ENCODE measurements at regions not wholly inside any gene's neighbourhood (a gene's known extent, or its start where the extent isn't known, plus 50 kb on each side); places are given as distances from the start of the nearest gene placed in this dataset.

DNA sequence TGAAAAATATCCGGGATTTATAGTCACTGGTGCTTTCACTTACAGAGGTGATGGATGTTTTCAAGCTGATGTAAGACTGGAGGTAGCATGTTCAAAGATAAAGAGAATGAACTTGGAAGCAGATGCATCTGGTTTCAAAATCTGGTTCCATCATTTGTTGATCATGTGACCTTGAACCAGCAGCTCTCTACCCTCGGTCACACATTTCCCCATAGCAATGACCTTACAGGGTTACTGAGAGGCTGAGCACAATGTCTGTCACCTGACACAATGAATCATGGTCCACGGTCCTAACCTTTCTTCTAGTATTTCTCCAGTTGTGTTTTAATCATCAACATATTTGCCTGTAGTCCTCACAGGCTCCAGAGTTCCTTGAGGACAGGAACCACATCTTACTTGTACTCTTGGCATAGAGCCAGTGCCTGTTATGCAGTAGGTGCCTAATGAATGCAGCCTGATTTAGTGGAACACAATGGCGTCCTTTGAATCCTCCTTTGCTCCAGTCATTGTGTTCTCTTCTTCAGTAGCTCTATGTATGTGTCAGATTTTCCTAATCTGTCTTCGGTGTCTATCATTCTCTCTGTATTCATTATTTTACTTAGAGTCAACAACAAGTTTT lies 667.3 kb downstream of the PTPRU start:
- DNase-seq: no peak

DNA sequence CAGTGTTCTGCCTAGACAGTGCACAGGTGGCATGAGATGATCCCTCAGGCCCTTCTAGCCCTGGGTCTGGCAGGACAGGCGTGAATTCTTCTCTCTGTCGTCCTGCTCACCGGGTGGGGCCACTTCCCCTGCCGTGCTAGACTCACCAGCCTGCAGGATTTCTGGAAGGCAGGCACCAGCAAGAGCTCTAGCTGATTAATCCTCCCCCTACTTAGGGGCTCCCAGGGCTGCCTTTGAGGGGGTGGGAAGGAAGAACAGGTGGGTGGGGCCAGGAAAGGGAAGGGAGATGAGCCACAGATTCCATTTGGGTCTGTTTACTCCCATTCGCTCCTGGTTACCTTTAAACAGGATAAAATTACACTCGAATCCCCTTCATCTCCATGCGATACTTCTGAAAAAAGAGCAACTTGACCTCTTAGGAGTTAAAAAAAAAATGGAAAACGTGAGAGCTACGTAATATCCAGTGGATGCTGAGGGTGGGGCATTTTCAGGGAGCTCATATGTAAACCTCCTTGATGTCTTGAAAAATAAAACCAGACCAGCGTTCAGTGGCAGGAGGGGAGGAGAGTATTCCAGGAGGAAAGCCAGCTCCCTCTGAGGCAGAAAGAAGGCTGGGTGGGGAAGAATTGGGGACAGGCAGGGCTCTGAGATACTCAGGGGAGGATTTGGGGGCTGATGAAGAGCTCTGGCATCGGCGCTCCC lies 665.5 kb downstream of the PTPRU start:
- no peak for DNase-seq

DNA sequence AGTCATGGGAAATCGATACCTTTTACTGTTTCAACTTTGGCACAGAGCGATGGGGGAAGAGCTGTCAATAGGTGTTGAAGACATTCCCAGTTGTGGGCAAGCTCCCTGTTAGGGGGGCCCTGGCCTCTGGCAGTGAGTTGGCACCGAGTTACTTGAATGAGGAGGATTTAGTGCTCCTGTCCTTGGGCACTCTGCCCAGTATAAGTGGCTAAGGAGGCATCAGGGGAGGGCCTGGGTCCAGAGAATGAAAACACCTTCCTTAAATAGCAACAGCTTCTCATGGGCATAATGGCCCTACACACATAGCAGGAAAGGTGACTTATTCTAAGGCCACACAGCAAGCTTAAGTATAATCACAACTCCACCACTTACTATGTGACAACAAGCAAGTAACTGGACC lies 664.4 kb downstream of the PTPRU start:
- no peak for DNase-seq

DNA sequence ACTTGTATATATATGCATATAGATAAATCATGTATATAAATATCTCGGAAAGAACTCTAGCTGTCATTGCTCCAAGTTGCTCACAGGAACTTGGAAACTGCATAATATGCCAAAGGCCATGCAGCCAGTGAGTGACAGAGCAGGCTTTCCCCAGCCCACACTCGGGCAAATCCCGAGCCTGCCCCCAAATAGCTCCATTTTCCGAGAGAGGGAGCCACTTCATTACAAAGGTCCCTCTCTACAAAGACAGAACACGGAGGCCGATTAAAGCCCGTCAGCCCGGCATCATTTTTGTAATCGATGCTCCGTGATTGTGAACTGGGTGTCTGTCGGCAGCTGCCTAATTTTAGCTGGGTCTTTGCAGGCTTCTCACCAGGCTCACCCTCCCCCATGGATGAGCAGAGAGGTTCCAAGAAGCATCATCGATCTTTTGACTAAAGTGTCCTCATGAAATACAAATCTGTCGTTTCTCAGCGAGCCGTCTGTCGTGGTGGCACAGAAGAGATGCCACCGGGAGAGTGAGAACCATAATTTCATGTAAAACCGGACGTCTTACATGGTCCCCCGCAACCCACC lies 663.9 kb downstream of the PTPRU start:
- DNase-seq: no peak

DNA sequence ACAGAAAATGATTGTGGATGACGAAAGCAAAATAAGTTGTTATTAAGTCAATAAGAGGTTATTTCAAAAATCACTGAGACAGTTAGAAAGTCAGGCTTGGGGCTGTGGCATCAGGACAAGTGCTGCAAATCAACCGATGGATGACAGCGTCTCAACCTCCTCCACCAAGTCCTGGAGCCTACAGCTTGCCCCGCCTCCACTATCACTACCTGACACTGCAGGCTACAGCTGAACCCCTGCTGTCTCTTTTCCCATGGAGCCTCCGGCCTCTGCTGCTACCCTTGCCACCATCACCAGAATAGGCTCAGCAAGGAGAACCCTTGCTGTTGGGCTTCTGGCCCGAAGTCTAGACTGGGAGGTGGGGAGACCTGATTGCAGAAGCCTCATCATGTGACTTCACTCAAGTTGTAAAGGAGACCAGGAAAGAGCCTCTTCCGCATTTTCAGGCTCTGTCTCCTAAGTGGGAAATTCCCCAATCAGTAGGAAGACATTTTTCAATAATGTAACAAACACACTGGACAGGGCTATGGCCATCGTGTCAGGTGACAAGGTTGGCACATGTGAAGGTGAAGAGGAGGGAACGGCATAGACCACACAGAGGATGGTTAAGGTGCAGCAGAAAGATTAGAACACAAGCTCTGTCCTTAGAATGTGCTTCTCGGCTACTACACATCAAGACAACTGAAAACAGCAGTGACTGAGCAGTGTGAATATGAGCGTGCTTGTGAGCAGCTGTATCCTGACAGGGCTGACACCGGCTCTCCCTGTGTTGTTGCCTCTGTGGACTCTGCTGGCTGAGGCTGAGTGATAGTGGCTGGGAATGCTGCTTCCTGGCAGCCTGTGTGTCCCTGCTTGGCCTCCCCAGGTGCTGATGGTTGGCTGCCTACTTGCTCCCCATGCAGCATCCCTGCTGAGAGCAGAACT lies 660.7 kb downstream of the PTPRU start:
- DNase-seq: no peak

DNA sequence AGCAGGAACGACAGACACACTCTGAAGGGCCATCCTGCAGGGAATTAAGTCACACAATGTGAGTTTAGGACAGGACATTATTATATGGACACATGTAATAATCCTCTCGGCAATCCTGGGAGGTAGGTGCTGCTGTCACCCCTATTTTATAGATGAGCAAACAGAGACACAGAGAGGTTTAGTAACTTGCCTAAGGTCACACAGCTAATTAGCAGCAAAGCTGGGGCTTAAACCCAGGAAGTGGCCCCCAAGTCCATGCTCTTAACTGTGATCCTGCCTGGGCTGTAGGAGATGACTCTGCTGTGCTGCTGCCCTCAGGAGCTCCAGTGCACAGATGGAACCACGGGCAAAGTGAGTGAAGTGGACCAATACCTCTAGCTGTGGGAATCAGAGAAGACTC lies 660.0 kb downstream of the PTPRU start:
- DNase-seq: no peak

DNA sequence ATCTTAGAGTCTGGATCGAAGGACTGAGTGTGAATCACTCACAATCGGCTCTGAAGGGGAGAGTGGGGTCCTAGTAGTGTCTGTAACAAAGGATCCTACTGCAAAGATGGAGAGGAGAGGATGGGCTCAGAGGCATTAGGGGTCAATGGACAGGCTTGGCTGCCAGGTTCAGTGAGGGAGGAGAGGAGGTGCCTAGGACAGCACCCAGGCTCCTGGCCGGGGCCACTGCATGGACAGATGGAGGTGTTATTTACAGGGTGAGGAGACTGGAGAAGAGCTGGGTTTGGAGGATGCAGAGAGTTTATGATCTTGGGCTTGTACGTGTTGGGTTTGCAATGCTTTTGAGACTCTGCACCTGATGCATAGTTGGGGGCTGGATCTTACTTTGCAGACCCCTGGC lies 658.9 kb downstream of the PTPRU start:
- no peak for DNase-seq

DNA sequence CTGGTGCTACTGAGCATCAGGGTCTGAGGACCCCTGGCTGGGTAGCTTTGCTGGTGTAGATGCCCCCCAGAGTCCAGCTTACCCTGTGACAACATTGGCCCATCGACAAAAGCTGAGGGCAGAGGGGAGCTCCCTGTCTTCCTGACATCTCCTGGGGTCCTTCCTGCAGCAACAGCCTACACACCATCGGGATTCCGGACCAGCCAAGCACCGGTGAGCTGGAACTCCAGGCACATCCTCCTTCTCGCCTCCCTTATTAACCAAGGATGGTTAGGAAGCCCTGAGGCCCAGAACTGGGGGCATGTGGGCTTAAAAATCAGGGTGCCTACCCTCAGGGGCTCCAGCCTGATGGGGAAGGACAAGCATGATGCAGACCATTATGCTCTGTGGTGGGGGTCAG lies 658.0 kb downstream of the PTPRU start:
- DNase-seq: no peak

DNA sequence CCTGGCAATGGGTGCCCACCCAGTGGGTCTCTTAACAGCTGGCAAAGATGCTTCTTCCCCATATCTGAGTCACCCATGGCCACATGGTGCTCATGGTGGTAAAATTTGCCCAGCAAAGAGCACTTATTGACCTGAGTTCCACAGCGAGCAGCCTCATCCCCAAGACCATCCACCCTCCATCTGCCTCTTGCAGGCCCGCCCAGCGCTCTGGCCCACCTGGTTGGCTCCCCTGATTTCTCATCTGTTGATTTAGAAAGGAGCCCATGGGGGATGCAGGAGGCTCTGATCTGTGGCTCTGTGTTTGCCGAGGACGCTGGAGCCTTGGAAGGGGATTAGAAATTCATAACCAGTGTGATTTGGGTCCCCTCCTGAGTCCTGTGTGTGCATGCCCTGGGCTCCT lies 657.5 kb downstream of the PTPRU start:
- no peak for DNase-seq

DNA sequence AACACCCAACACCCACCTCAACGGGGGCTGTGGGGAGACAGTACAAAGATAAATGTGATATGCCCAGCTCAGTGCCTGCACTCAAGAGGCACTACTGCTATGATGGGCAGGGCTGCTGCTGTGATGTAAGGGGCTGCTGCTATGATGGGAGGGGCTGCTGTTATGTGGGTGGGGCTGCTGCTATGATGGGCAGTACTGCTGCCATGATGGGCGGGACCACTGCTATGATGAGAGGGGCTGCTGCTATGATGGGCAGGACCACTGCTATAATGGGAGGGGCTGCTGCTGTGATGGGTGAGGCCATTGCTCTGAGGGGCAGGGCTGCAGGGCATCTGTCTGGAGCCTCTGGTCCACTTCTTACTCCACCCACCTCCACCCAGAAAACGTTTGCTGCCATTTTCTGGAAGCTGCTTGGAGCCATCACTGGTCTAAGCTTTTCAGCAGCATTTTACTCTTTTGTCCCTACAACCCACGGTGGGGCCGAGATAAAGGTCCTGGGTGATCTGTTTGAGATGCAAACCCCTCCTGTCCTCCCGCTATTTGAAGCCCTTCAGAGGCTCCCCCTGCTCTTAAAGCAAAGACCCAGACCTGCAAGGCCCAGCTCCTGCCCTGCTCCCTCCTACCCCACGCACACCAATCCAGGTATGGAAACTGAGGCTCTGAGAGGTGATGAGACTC lies 656.9 kb downstream of the PTPRU start:
- no peak for DNase-seq

DNA sequence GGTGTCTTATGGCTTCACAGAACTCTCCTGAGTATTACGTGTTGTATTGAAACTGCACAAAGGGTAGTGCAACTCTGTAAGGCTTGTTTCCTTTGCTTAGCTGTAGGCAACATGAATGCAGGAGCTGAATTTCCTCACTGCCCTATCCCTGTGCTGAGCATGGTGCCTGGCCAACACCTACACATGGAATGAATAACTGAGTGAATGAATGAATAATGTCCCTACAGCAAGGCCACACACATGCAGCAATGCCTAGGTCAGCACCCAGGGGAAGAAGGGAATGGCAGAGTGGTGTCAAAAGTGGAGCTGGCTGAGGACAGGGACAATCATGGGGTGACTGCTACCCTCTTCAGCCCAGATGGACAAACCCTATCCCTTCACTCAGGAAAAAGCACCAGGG lies 655.9 kb downstream of the PTPRU start:
- DNase-seq: no peak

DNA sequence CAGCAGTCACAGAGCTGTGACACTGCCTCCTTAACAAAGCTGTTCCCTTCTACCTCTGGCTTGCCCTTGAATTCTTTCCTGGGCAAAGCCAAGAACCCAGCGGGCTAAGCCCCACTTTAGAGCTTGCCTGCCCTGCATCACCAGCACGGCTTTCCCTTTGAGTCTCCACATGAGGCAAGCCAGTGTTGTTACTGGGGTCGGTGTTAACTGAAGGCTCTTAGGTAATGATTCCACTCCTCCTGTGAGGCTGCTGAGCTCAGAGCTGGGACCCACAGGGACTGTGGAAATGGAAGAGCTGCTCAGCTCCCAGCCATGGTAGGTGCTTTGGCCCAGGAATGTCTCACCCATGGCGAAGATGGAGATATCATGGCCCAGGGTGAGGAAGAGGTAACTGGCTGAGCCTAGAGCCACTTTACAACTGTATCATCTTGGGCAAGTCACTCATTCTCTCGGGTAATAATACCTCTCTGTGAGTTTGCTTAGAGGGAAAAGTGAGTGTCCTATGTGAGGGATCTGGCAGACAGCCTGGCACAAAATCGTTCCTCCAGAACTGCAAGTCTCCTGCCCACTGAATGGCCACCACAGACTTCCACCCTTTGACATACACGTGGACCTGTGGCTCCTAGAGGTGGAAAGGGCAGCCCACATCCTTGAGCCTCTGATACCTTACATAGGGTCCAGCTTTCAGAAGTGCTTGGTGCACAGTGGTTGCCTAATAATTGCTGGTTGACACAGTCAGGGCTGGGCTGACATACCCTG lies 654.1 kb downstream of the PTPRU start:
- DNase-seq: no peak

DNA sequence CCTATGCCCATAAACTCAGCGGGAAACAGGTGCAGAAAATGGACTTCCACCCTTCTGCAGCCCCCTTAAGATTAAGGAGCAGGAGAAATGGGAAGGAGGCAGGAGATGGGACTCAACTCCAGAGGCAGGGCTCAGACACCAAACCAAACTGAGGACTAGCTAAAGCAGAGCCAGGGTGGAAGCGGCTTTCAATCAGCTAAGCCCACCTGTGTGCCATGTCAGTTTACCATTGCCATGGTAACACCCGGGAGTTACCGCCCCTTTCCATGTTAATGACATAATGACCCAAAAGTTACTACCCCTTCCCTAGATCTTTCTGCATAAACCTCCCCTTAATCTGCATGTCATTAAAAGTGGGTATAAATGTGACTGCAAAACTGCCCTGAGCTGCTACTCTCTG lies 653.5 kb downstream of the PTPRU start:
- no peak for DNase-seq

DNA sequence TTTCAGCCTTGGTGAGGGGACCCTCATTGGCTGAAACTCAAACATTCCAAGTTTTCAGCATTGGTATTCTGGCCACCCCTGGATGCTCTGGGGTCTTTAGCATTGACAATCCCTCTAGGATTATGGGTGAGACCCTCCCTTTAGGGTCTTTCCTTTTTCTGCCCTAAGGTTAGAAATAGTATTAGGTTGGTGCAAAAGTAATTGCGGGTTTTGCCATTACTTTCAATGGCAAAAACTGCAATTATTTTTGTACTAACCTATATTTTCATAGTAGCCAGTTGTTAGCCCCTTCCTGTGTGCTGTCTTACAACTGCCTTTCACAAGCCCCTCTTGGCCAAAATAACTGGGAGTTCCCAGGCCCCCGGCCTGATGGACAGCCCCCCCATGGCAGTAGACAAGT lies 648.4 kb downstream of the PTPRU start:
- no peak for DNase-seq

DNA sequence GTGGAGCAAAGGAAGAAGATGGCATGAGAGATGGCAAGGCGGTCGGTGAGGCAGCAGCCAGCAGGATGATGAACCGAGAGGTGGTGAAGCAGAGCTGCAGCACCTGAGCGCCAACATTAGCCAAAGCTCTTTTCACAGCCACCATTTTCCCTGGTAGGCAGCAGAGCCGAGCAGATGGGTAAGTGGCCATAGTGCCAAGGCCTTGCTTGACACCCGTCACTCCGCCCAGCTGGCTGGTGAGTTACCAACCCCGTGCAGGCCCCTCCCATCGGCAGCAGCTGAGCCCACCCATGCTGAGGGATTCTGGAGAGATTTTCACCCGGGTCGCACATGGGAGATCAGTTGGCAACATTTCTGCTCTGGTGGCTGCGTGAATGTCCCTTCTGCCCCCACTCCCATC lies 647.7 kb downstream of the PTPRU start:
- DNase-seq: no peak

DNA sequence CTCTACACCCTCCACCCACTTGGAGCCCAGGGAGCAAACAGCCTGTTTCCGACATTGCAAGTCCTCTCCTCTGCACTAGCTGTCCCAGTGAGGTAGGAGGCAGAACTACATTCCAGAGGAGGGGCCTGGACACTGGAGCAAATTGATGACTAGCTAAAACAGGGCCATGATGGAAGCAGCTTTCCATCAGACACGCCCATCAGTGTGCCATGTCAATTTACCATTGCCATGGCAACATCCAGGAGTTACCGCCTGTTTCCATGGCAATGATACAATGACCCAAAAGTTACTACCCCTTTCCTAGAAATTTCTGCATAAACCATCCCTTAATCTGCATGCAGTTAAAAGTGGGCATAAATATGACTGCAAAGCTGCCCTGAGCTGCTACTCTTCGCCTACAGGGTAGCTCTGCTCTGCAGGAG lies 647.1 kb downstream of the PTPRU start:
- no peak for DNase-seq

DNA sequence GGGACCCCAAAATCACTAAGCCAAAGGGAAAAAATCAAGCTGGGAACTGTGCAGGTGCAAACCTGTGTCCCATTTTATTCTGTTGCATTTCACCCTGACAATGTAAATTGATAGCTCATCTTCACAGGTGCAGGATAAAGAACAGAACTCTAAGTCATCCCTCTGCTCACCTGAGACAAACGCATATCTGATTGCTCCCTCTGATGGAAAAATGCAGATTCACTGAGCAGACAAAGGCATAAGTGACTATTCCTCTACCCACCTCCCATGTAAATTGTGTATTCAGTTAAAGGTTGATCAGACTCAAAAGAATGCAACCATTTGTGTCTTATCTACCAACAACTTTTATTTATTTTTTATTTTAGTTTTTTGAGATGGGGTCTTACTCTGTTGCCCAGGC lies 644.2 kb downstream of the PTPRU start:
- peak in 1 of 2 experiments; percentile 25 for DNase-seq

DNA sequence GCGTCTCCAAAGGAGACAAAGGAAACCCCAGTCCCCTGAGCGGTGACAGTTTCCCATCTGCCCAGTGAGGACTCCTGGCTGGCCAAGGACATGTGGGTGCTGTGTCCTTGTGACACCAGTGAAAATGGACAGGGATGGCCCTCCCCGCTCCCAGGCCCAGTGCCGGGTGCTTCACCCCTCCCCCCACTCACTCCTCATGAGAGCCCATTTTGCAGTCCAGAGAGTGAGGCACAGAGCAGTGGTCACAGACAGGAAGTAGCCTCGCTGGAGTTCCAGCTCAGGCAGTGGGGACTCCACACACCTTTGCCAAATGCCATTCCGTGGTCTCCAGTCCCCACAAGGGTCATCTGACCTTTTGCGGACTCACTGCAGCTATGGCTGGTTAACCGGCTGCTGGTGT lies 642.9 kb downstream of the PTPRU start:
- no peak for DNase-seq

DNA sequence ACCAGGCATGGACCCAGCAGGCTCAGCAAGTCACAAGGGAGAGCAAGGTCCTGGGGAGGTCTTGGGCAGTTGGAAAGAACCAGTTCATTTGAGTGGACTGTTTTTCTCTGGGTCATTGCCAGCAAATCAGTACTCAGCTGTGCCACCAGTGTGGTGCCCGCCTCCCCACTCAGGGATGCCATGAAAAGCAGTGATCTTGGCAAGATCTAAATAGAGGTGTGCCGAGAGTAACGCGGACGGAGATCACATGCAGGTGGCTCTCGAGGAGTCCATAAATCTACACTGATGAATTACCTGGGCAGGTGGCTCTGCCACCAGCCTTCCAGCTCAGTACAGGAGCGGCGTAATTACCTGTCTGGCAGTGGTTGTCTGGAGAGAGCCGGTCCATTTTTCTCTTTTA lies 642.2 kb downstream of the PTPRU start:
- no peak for DNase-seq

DNA sequence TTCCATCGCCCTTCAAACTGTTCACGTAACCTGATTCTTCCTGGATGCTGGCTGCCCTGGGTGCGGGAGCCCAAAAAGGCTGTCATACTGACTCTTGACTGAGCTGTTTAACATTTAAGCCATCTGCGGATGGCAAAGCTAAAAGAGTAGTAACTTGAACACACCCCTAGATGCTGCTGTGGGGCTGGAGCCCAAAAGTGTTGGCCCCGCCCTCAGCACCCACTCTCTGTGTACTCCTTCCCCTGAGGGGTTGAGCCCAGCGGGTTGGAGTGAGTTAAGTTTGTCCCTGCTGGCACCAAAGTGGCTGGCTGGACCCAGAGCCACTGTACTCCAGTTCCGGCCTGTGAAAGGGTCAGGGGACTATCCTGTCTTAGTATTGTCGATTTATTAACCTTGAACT lies 640.6 kb downstream of the PTPRU start:
- DNase-seq: no peak

DNA sequence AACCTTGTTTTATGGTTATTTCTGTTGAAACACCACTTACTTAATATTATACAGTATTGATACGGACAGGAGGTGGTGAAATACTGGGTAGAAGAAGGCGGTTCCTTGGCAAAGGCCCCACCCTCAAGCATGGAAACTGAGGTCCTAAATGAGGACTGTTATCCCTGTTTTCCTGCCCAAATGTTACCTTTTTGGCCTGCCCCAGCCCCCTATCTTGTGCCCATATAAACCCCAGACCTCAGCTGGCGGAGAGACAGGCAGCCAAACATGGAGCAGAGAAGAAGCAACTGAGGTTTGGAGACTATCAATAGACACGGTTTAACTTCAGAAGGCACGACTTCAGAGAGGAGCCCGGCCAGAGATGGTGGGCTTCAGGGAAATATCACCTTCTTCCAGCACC lies 640.1 kb downstream of the PTPRU start:
- DNase-seq: no peak

DNA sequence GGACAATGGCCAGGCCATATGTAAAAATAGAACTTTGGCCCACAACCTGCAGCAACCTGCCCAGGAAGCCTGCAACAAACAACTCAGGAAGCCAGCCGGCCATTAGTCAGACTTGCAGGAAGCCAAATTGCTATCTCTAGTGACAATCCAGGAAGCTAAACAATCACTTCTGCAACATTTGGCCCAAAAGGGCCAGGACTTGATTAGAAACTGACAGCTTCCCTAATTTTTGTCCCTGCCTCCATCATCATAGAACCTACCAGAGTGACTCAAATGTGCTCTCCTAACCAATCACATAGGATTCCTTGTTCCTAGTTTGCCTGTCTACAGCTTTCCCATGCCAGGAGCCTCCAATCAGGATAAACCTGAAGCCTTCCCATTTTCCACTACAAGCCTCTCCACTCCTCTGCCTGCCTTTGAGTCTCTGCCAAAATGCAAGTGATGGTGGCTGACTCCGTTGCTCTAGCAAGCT lies 639.3 kb downstream of the PTPRU start:
- peak in 1 of 2 experiments; percentile 21 for DNase-seq
